ENCODE measurements at regions not wholly inside any gene's neighbourhood (a gene's known extent, or its start where the extent isn't known, plus 50 kb on each side); places are given as distances from the start of the nearest gene placed in this dataset.

GRCh38 chr10:123585477-123586445 is 80.4 kb upstream of the GPR26 start:
- H3K4me3 ChIP-seq, result no peak overlapping the region
- H3K4me1 ChIP-seq, result no peaks in the 10 kb centered on the region
- no peak overlapping the region for H3K27ac ChIP-seq
- POLR2A ChIA-PET, result interaction anchor here (0.6 kb wide), 1 partner anchor 259 kb away, joined by 4 read pairs; no protein-coding TSS in a partner anchor
- TF ChIP-seq CEBPB (IDR thresholded peaks at IDR 0.05) (peak in 1 of 2 experiments; percentile 5; a peak in 2 of 4 replicates), PBX3 (IDR thresholded peaks at IDR 0.05) (no peak)
- WGBS (ENCODE audit: missing lambda C conversion rate), result 37% methylated on average over 10 of the region's 12 CpGs
- no peak overlapping the region for H3K4me2 ChIP-seq
- no peaks in the 10 kb centered on the region for H3K9me3 ChIP-seq
- FAIRE-seq, result no peak
- DNase-seq (ENCODE audit: low read depth in 1 of 2, low spot score in 1 of 2), result no peak
- ATAC-seq, result no peak
- CTCF ChIA-PET, result interaction anchor here (0.6 to 14.4 kb wide), 9 partner anchors 14 to 409 kb away, joined by 3 to 305 read pairs (median 29); no protein-coding TSS in a partner anchor

GRCh38 chr10:123587110-123587509 is 79.0 kb upstream of the GPR26 start:
- no peak for FAIRE-seq
- CTCF ChIA-PET, result interaction anchor here (0.9 to 14.4 kb wide), 2 partner anchors 12 to 378 kb away, joined by 3 to 305 read pairs; no protein-coding TSS in a partner anchor
- Histone ChIP-seq H3K27ac (no peak overlapping the region), H3K4me1 (no peaks in the 10 kb centered on the region), H3K4me2 (no peak overlapping the region), H3K4me3 (no peak overlapping the region), H3K9me3 (no peaks in the 10 kb centered on the region)
- no peak for TF ChIP-seq HMGXB4 (CRISPR knock-in tag; IDR thresholded peaks at IDR 0.05; ENCODE audit: borderline replicate concordance)
- no peak for TF ChIP-seq SREBF2 (IDR thresholded peaks at IDR 0.05)
- no peak for TF ChIP-seq MAFK (IDR thresholded peaks at IDR 0.05; ENCODE audit: partially characterized antibody)
- TF ChIP-seq POLR2A (IDR thresholded peaks at IDR 0.05; ENCODE audit: low read length), result no peak
- no peak for TF ChIP-seq JUNB (IDR thresholded peaks at IDR 0.05)
- no peak for TF ChIP-seq KDM5A (IDR thresholded peaks at IDR 0.05)
- no peak for TF ChIP-seq ESRRA (IDR thresholded peaks at IDR 0.05; ENCODE audit: borderline replicate concordance, low read length)
- TF ChIP-seq REST (IDR thresholded peaks at IDR 0.05), result no peak
- no peak for TF ChIP-seq HEYL (CRISPR knock-in tag; IDR thresholded peaks at IDR 0.05)
- TF ChIP-seq USF2 (IDR thresholded peaks at IDR 0.05), result no peak
- TF ChIP-seq ZSCAN20 (CRISPR knock-in tag; IDR thresholded peaks at IDR 0.05), result no peak
- no peak for TF ChIP-seq NFE2L2 (conservative IDR thresholded peaks at IDR 0.05; ENCODE audit: low read length)
- no peak for TF ChIP-seq RAD21 (conservative IDR thresholded peaks at IDR 0.05 in 1 of 2, IDR thresholded peaks at IDR 0.05 in 1 of 2)
- WGBS (ENCODE audit: missing lambda C conversion rate), result 68% methylated on average over 3 of the region's 3 CpGs
- POLR2A ChIA-PET, result no interaction called here
- no peak for ATAC-seq
- no peak for DNase-seq (ENCODE audit: low read depth in 1 of 2, low spot score in 1 of 2)
